NCI-H128 (cell line): ENCODE measurements at regions not wholly inside any gene's neighbourhood (a gene's known extent, or its start where the extent isn't known, plus 50 kb on each side); places are given as distances from the start of the nearest gene placed in this dataset.

Source experiments
- DNase-seq: peaks from one replicate; lab custom pipeline; 2025; ENCODE audit not compliant: unreplicated experiment; lab: John Stamatoyannopoulos, UW

DNA sequence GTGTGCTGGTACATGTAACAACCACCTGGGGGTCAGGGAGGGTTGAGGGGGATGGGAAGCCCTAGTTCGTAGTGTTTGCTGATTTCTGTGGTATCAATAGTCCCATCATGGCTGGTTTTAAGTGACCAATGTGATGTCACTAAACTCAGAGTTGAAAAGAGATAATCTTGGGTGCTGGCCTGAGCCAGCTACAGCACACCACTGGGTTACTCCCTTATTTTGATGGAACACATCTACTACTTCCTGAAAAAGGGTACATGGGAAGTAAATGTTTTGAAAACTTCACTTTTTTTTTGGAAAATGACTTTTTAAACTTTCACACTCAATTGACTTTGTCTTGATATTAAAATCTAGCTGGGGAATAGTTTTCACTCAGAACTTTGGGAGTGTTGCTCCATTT is 87.0 kb upstream of the CXCR4 start:
- no peak for DNase-seq

- no peak for DNase-seq
Observed at GRCh38 chr2:136195226-136195625, 77.3 kb upstream of the CXCR4 start.

GRCh38 chr2:136191041-136191440 is 73.1 kb upstream of the CXCR4 start:
- no peak for DNase-seq

- no peak for DNase-seq
Observed at GRCh38 chr2:136189221-136189782, 71.4 kb upstream of the CXCR4 start.

DNA sequence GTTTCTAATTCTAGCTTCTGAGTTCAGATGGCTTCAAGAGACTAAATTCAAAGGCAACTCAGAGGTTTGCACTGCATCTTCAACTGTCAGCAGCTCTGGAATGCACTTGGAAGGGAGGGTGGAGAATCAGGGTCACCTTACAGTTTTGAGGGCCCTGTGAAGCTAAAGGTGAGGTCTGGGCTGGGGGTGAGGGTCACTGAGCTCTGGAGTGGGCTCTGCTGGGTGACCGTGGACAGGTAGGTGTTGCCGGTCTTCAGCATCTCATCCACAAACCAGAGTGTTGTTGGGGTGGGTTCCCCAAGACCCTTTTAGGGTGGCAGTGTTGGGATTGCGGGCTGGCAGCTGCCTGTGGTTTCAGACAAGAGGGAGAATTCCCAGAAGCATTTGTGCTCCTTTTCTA is 70.1 kb upstream of the CXCR4 start:
- DNase-seq = no peak

DNA sequence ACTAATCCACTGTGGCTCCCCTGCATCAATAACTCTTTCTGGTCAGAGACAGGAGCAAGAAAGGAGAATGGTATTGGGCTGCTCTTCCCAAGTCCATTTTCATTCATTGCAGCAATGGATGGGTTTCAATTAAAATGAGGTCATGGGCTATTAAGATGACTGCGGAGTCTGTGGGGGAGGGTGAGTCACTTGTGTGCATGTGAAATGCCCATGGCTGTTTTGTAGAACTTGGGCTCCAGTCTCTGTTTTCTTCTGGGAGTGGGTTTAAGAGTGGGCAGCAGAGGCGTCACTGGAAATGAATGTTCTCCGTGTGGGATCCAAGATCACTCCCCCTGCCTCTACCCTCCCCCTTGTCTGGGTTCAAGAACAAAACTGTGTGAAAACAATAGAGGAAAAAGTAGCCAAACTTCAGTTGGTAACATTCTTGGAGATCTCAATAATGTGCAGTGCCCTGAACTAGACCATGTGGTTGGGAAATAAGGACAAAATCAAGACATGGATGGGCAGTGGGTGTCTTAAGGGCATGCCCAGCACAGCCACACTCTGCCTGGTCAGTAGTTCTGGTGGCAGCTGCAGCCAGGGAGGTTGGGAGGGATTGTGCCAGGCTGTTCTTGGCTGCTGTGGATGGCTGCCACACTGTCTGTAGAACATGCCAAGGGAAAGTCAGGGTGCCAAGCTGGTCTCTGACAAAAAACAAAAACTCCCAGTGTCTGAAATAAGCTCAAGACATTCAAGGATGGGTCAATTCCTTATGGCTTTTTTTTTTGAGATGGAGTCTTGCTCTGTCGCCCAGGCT is 68.2 kb upstream of the CXCR4 start:
- DNase-seq = no peak

DNA sequence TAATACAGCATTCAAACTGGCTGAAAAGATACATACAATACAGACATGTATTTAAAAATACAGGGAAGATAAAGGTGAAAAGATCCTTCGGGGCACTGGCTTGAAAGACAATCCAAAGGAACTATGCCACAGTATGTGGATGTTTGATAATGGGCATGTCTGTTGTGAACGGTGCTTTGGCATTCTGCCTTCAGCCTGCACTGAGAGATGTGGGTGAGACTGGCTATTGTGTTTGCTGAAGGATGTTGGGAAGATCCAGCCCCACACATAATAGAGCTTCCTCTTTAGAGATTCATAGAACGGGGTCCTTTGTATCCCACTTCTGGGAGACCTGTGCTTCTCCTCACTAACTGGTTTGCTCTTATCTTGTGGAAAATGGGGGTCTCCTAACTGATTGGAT is 65.1 kb upstream of the CXCR4 start:
- no peak for DNase-seq

GRCh38 chr2:136182315-136182714 is 64.4 kb upstream of the CXCR4 start:
- no peak for DNase-seq

DNA sequence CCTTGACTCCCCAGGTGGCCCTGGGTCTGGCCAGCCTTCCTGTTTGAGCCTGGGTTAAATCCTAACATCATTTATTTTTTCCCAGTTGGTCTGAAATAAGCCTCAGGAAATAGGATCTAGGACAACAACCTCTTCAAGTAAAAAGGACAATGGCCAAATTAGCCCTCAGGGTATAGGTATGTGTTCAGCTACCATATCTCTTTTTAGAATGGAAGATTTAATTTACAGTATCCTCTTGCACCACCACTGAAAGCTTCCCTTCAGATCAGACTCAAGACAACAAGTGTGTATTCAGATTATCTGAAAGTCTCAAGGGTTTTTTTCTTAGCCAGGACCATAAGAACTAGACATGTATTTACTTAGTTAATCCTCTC is 61.6 kb upstream of the CXCR4 start:
- DNase-seq = no peak

GRCh38 chr2:136178941-136179601 is 61.1 kb upstream of the CXCR4 start:
- no peak for DNase-seq

DNA sequence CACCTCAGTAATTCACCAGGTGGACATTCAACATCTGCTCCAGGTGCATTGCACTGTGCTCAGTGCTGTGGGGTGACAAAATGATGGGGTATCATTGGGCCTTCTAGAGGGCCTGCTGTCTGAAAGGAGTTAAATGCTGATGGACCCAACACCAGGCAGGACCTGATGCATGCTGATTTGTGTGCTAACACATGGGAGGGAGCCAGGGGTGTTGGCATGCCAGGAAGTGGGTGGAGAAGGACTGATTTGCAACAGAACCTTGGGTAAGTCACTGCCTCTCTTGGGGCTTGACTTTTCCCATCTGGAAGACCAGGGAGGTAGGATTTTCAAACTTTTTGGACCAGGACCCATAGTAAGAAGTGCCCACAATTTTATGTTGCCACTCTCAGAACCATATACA is 57.9 kb upstream of the CXCR4 start:
- DNase-seq = no peak

DNA sequence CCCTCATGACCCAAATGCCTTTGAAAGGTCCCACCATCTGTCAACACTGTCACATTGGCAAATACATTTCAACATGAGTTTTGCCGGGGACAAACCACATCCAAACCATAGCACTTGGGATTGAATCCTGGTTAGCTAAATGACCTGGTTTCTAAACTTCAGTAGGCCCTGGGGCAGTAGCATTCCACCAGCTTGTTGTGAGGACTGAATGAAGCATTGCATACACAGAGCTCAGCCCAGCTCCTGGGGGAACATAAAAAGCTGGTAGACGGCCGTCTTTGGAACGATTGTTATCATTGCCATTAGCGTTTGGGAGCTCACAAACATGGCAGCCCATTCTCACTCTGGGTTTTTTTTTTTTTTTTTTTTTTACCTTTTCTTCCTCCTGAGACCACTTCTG is 57.5 kb upstream of the CXCR4 start:
- DNase-seq = no peak

GRCh38 chr2:136173126-136173525 is 55.2 kb upstream of the CXCR4 start:
- no peak for DNase-seq

DNA sequence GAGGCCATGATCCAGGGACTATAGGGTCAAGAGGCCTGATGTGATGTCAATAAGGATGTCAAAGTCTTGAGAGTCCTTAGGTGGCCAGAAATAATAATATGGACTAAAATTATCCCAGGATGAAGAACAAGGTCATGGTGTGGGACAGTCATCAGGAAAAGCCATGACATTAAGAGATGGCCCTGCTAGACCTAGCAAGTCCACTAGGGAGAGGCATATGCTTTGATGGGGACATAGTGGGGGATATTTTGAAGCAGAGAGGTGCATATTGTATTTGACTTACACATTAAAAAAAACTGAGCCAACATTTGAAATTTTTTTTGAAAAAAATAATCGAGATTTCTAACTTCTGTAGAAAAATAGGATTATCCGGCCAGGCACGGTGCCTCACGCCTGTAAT is 53.3 kb upstream of the CXCR4 start:
- DNase-seq = no peak

- DNase-seq = no peak
Observed at GRCh38 chr2:136168720-136169119, 50.8 kb upstream of the CXCR4 start.

DNA sequence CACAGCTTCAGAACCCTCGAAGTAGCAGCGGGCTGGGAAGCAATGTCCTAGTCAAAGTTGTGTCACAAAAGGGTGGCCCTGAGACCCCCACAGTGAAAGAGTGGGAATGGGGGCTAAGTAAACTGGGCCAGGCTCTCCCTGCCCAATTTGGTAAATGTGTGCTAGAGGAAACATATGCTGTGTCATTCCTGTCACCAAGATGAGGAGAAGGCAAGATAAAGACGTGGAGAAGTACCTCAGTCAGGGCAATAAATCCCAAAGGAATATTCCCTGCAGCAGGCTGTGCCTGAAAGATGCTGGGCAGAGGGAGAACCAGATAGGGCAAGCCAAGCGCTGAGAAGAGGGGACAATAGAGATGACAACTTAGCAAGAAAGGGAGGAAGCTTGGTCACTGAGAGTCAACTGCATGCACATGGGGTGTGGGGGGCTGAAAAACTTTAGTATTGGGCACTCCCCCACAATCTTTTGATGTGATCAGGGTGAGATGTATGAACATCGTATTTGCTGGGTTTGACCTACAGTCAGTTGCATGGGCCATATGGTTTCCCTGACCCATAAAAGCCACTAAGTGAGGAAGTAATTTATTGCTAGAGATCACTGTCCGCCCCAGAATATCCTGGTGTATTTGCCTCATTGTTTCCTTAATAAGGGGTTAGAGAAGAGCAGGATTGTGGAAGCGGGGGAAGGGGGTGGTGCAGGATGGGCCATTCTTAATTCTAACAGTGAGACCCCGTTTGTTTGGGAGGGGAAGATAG is 49.9 kb upstream of the CXCR4 start:
- no peak for DNase-seq
